ENCODE measurements at regions not wholly inside any gene's neighbourhood (a gene's known extent, or its start where the extent isn't known, plus 50 kb on each side); places are given as distances from the start of the nearest gene placed in this dataset.
A peak's percentile ranks its signal among the peaks of the same experiment; 100 is the strongest.
"Not testable (repeated sequence)": the region's sequence is repeated elsewhere in the genome, so short reads cannot be mapped to it uniquely, and the experiment has no call there.

DNA sequence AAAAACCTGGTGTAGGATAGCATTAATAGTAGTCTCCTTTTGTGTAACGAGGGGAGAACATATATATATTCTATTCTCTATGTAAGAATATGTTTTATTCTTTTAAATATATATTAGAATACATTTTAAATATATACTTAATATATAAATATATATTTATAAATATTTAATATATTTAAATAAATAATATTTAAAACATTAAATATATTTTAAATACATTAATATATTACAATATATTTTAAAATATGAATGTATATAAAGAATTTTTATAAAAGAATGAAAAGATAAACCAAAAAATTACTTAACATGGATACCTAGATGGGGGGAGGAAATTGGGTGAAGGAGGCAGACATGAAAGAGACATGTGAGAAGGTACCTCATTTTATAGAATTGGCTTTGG, 53.0 kb upstream of the ZNF831 start:
- DNase-seq = no peak

- no peak for DNase-seq
Observed at GRCh38 chr20:59105581-59105980, 58.0 kb upstream of the ZNF831 start.

GRCh38 chr20:59104831-59105230, 58.8 kb upstream of the ZNF831 start:
- DNase-seq = peak; percentile 61

GRCh38 chr20:59103573-59103972, 60.0 kb upstream of the ZNF831 start:
- DNase-seq = peak; percentile 43

DNA sequence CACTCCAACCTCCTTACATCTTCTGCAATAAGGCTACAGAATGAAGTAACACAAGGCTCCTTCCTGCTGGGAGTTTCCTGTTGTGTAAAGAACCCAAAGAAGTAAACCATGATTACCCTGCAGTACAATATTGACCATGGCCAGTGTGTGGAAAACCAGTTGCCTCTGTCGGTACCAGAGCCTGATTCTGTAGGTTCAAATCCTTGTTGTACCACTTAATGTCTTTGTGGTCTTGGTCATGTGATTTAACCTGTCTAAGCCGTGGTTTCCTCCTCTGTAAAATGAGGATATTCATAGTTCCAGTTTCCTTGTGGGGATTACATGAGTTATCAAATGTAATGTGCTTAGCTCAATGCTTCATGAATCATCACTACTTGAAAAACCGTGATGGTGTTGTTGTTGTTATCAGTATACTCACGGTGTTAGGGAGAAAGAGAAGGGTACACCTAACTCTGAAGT, 60.3 kb upstream of the PRELID3B start:
- peak; percentile 82 for DNase-seq

DNA sequence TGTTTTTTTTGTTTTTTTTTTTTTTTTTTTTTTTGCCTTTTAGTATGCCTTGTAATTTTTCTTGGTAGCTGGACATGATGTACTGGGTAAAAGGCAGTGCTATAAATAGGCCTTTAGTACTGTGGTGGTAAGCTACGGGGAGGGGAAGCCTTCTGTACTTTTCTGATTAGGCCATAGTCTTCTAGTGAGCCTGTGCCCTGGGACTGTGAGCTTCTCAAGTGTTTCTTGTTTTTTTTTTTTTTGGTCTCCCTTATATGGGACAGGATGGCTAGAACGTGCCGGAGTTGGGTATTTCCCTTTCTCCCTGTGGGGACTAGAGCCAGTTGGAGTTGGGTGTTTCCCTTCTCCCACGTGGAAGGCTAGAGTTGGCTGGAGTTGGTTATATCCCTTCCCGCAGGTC, 59.4 kb upstream of the PRELID3B start:
- peak; percentile 74 for DNase-seq

- not testable (repeated sequence) for DNase-seq
Observed at GRCh38 chr20:59099864-59100263, 57.3 kb upstream of the PRELID3B start.

DNA sequence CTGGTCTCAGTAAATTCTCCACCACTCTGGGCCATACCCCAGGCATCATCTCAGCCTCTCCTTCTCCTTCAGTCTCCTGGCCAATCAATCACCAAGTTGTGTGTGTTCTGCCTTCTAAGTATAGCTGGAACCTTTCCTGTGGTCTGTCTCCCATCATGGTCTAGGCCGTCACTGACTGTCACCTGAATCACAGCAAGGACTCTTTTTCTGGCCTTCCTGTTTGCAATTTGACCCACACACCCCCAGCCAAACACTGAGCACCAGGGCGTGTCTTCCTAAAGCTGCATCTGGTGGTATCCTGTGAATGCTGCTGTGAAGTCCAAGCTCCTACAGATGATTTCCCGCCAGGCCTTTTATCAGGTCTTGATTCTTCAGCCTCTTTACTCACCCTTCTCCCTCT, 52.6 kb upstream of the PRELID3B start:
- no peak for DNase-seq

DNA sequence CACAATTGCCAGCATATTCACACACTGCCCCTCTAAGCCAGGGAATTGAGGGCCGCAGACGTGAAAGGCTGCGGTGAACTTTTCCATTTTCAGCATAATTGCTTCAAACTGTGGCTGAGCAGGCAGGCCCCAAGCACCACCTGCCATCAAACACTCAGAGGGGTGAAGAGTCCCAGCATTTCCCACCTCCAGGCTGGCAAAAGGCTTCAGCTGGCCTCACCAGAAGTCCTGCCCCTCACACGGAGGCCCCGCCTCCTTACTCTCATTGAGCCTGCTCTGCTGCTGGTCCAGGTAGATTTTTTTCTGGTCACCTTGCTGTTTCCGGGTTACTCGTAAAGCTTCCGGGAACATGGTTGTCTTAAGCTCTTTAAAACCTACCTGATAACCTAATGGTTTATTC, 52.0 kb upstream of the PRELID3B start:
- no peak for DNase-seq

All from inflammatory macrophage treated with lipopolysaccharide for 4 hours (primary cell).